Natural killer cell (primary cell): ENCODE measurements at regions not wholly inside any gene's neighbourhood (a gene's known extent, or its start where the extent isn't known, plus 50 kb on each side); places are given as distances from the start of the nearest gene placed in this dataset.

ENCODE experiments used
- ATAC-seq, 3 donors: fragments of 150-1000 bp in 2 of 3; fragments of 200-7000 bp in 1 of 3; cut with Tn5 transposase; 1 replicate in 1 of 3; 2 replicates in 2 of 3; pipeline ENCODE4 v1.10.0; 2021; ENCODE audit warnings: mild to moderate bottlenecking in 2 of 3, moderate library complexity in 2 of 3
- DNase-seq, 2 donors: peaks; one replicate each; pipeline versions ENCODE4 v3.0.0 to v3.0.0-alpha.2; 2013 to 2021; ENCODE audit warnings: mixed read lengths in 1 of 2
- H3K27ac ChIP-seq: one replicate; pipeline ENCODE4 v1.5.1; 2013; ENCODE audit warnings: mild to moderate bottlenecking, low read length
- H3K27me3 ChIP-seq: one replicate; pipeline ENCODE4 v1.6.1; 2013; ENCODE audit warnings: low read length; ENCODE audit not compliant: control insufficient read depth, insufficient read depth
- H3K36me3 ChIP-seq: one replicate; pipeline ENCODE4 v1.6.1; 2013; ENCODE audit warnings: low read length; ENCODE audit not compliant: control insufficient read depth, insufficient read depth
- H3K4me1 ChIP-seq: one replicate; pipeline ENCODE4 v1.6.1; 2013; ENCODE audit warnings: low read length; ENCODE audit not compliant: control insufficient read depth, insufficient read depth
- H3K4me3 ChIP-seq: one replicate; pipeline ENCODE4 v1.5.1; 2013; ENCODE audit warnings: low read length
- H3K9me3 ChIP-seq: one replicate; pipeline ENCODE4 v1.6.1; 2013; ENCODE audit warnings: low read length; ENCODE audit not compliant: control insufficient read depth, insufficient read depth
- H3K27ac Mint-ChIP-seq, 2 donors: one replicate each; pipeline ENCODE4 v1.8.0; 2022; ENCODE audit warnings: mild to moderate bottlenecking in 2 of 2, mixed read lengths in 2 of 2, moderate library complexity in 1 of 2
- H3K27me3 Mint-ChIP-seq, 2 donors: one replicate each; pipeline ENCODE4 v1.8.0; 2022; ENCODE audit warnings: low read depth in 2 of 2, mixed read lengths in 2 of 2
- H3K36me3 Mint-ChIP-seq: one replicate; pipeline ENCODE4 v1.8.0; 2022; ENCODE audit warnings: mixed read lengths
- H3K4me1 Mint-ChIP-seq, 2 donors: one replicate each; pipeline ENCODE4 v1.8.0; 2022; ENCODE audit warnings: mixed read lengths in 2 of 2
- H3K4me3 Mint-ChIP-seq: one replicate; pipeline ENCODE4 v1.8.0; 2022; ENCODE audit warnings: mild to moderate bottlenecking, moderate library complexity, mixed read lengths
- H3K9me3 Mint-ChIP-seq, 2 donors: one replicate each; pipeline ENCODE4 v1.8.0; 2022; ENCODE audit warnings: mixed read lengths in 2 of 2
- CTCF ChIP-seq: fragments of 200-600 bp; IDR thresholded peaks from one replicate; pipeline ENCODE4 v1.8.0; 2022; ENCODE audit warnings: antibody characterized with exemption
- WGBS: methylation state at CpG from one replicate; pipeline ENCODE4 v1.1.7; 2013; ENCODE audit warnings: missing lambda C conversion rate; ENCODE audit not compliant: insufficient coverage; 5-methylcytosine and 5-hydroxymethylcytosine counted together
- intact Hi-C: fragments of 100-400 bp; cut with micrococcal nuclease; formaldehyde crosslinking; loops from one replicate; pipeline ENCODE4 v1.14.2; 2022

- ATAC-seq (no peak), DNase-seq (no peak)
- no CpG with 5 or more reads among the region's 1 CpG for WGBS
- intact Hi-C loops, result no loop called here
- Histone ChIP-seq H3K36me3 (no peaks in the 10 kb centered on the region), H3K27me3 (no peaks in the 10 kb centered on the region), H3K27ac (no peak overlapping the region), H3K4me3 (no peak overlapping the region), H3K9me3 (peaks cover 4% of the 10 kb centered on the region), H3K4me1 (no peaks in the 10 kb centered on the region)
- Mint-ChIP-seq H3K4me1 (no peaks in the 10 kb centered on the region), H3K27ac (no peak overlapping the region), H3K4me3 (no peak overlapping the region), H3K36me3 (peaks cover 11% of the 10 kb centered on the region), H3K27me3 (no peaks in the 10 kb centered on the region), H3K9me3 (peaks cover 16 to 24% of the 10 kb centered on the region in 2 donors)
- no peak for TF ChIP-seq CTCF
Observed at GRCh38 chr3:82293435-82293834, 532.0 kb upstream of the GBE1 start.

DNA sequence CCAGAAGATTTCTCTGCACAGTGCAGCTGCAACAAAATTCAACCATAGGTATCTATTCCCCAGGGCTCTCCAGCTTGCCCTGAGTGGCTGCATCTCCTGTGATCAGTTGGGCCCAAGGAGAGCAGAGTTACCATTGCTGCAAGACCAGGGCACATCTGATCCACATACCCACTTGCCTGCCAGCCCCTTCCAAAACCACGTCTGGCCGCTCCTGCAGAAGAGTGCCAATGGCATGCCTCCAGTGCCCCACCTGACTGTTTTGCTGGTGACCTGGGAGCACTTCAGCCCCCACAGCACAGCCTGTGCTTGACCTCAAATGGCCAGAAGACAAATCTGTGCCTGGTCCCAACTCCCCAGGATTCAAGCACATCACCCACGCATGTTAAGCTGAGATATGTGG lies 526.1 kb upstream of the GBE1 start:
- no peaks in the 10 kb centered on the region for H3K27me3 ChIP-seq
- Mint-ChIP-seq H3K27ac (no peak overlapping the region), H3K27me3 (no peaks in the 10 kb centered on the region), H3K9me3 (peaks cover 22 to 30% of the 10 kb centered on the region in 2 donors), H3K36me3 (peaks cover 15% of the 10 kb centered on the region), H3K4me1 (no peaks in the 10 kb centered on the region), H3K4me3 (no peak overlapping the region)
- peaks cover 9% of the 10 kb centered on the region for H3K9me3 ChIP-seq
- no peak overlapping the region for H3K4me3 ChIP-seq
- intact Hi-C loops, result no loop called here
- WGBS, result 95% methylated on average over 3 of the region's 3 CpGs
- no peak overlapping the region for H3K27ac ChIP-seq
- no peaks in the 10 kb centered on the region for H3K4me1 ChIP-seq
- DNase-seq (no peak), ATAC-seq (no peak)
- no peak for TF ChIP-seq CTCF
- H3K36me3 ChIP-seq, result no peaks in the 10 kb centered on the region

DNA sequence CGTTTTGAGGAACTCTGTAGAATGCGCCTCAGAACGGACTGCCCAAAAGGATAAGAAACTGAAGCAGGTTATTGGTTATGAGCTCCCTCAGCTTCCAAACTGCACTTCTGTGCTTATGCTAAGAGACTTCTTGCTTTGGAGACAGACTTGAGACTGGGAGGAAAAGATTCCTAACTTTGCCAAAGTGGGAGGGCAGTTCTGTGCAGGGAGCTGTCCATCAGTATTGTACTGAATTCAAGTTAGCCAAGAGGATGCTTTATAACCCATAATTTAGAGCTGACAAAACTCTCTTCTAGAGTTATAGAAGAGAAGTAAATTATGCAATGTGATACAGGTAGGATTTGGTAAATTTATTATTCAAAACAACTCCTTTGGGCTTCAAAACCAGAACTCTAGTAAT lies 519.8 kb upstream of the GBE1 start:
- no peak overlapping the region for H3K27ac Mint-ChIP-seq
- H3K4me3 Mint-ChIP-seq, result no peak overlapping the region
- Histone ChIP-seq H3K9me3 (no peaks in the 10 kb centered on the region), H3K27ac (no peak overlapping the region), H3K4me1 (no peaks in the 10 kb centered on the region), H3K27me3 (no peaks in the 10 kb centered on the region), H3K4me3 (no peak overlapping the region), H3K36me3 (no peaks in the 10 kb centered on the region)
- no peak for DNase-seq
- TF ChIP-seq CTCF, result no peak
- no peak for ATAC-seq
- intact Hi-C loops, result no loop called here
- peaks cover 10 to 11% of the 10 kb centered on the region in 2 donors for H3K9me3 Mint-ChIP-seq
- 77% methylated on average over 3 of the region's 3 CpGs for WGBS
- H3K36me3 Mint-ChIP-seq, result no peaks in the 10 kb centered on the region
- H3K27me3 Mint-ChIP-seq, result no peaks in the 10 kb centered on the region
- H3K4me1 Mint-ChIP-seq, result no peaks in the 10 kb centered on the region

DNA sequence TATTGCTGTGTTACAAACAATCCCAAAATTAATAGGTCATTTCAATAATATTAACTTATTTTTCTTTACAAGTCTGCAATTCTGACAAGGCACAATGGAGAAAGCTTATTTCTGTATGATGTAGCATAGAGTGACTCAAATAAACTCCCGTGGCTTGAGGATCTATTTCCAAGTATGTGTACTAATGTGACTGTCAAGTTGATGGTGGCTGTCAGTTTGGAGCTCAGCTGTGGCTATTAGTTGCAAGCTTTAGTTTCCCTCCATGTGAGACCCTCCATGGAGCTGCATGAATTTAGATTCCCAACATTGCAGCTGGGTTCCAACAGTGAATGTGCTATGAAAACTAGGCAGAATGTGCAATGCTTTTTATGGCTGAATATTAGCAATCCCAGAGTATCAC lies 515.5 kb upstream of the GBE1 start:
- ATAC-seq (no peak), DNase-seq (no peak)
- Mint-ChIP-seq H3K27ac (no peak overlapping the region), H3K4me1 (no peaks in the 10 kb centered on the region), H3K9me3 (peaks cover 14 to 16% of the 10 kb centered on the region in 2 donors), H3K4me3 (no peak overlapping the region), H3K27me3 (no peaks in the 10 kb centered on the region), H3K36me3 (no peaks in the 10 kb centered on the region)
- Histone ChIP-seq H3K4me3 (no peak overlapping the region), H3K27me3 (no peaks in the 10 kb centered on the region), H3K4me1 (no peaks in the 10 kb centered on the region), H3K36me3 (no peaks in the 10 kb centered on the region), H3K27ac (no peak overlapping the region), H3K9me3 (peaks cover 3% of the 10 kb centered on the region)
- WGBS, result 69% methylated on average over 1 of the region's 1 CpG
- intact Hi-C loops, result no loop called here
- TF ChIP-seq CTCF, result no peak
